Body of pancreas (tissue), 4 donors: ENCODE measurements at regions not wholly inside any gene's neighbourhood (a gene's known extent, or its start where the extent isn't known, plus 50 kb on each side); places are given as distances from the start of the nearest gene placed in this dataset.

Experiments used
- ATAC-seq: fragments of 150-250 bp; one replicate; pipeline ENCODE4 v1.9.1; 2016
- DNase-seq, 4 donors: peaks; one replicate each; pipeline ENCODE4 v3.0.0-alpha.2; 2019
- H3K27ac ChIP-seq, 4 donors: fragments of 200-600 bp; sonication (generic); 1 replicate in 3 of 4; 2 replicates in 1 of 4; pipeline versions ENCODE4 v1.5.1 to v1.6.1; 2016 to 2019; ENCODE audit warnings: mild to moderate bottlenecking in 1 of 4, mixed read lengths in 1 of 4, moderate library complexity in 1 of 4
- H3K27me3 ChIP-seq, 2 donors: fragments of 200-600 bp; sonication (generic); one replicate each; pipeline ENCODE4 v1.6.0; 2016; ENCODE audit warnings: mild to moderate bottlenecking in 1 of 2
- H3K36me3 ChIP-seq, 2 donors: fragments of 200-600 bp; sonication (generic); replicated peaks in 1 of 2; 2 replicates each; pipeline ENCODE4 v1.5.1; 2016; ENCODE audit warnings: low read depth in 2 of 2; ENCODE audit not compliant: insufficient read depth in 1 of 2
- H3K4me1 ChIP-seq: fragments of 200-600 bp; sonication (generic); one replicate; pipeline ENCODE4 v1.6.0; 2016
- H3K4me3 ChIP-seq, 2 donors: fragments of 200-600 bp; sonication (generic); 1 replicate in 1 of 2; 2 replicates in 1 of 2; pipeline ENCODE4 v1.5.1; 2016 to 2019
- H3K9me3 ChIP-seq, 3 donors: fragments of 200-600 bp; sonication (generic); 1 replicate in 2 of 3; 2 replicates in 1 of 3; pipeline ENCODE4 v1.5.1; 2016
- POLR2A ChIP-seq, 3 donors: fragments of 450-650 bp; IDR thresholded peaks; one replicate each; pipeline ENCODE4 v1.6.1; 2016; ENCODE audit warnings: antibody characterized with exemption in 3 of 3, mild to moderate bottlenecking in 2 of 3
- WGBS, 2 donors: methylation state at CpG; one replicate each; pipeline ENCODE4 v1.1.5; 2017; 5-methylcytosine and 5-hydroxymethylcytosine counted together
- intact Hi-C: fragments of 100-400 bp; cut with DNase I; formaldehyde crosslinking; loops from one replicate; pipeline ENCODE4 v1.15.1; 2023
- TF ChIP-seq, protein P1 (sequence below), 7 experiments: fragments of 450-650 bp in 4 of 7; fragments of 200-600 bp in 3 of 7; sonication (generic) in 3 of 7; IDR thresholded peaks; one replicate each; pipeline ENCODE4 v1.5.1; 2016 to 2019; ENCODE audit warnings: antibody characterized with exemption in 7 of 7

DNA sequence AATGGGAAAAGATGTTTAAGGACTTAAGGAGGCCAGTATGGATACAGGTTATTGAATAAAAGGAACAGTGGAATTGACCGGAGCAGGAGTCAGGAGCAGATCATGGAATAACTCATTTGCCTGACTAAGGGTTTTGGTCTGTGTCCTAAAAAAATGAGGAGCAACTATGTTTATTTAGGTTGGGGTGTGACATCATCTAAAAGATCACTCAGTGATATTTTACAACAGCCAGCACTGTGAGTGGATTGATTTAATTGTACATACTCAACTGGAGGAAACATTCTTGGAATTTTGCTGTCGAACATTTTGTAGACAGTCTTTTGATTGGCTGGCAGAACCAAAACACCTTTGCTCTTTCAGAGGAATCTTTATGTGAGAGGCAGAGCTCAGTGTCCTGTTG lies 348.6 kb upstream of the CDIN1 start:
- DNase-seq: no peak
- Histone ChIP-seq H3K36me3 (no peaks in the 10 kb centered on the region), H3K27ac (no peak overlapping the region), H3K27me3 (no peaks in the 10 kb centered on the region), H3K9me3 (no peaks in the 10 kb centered on the region), H3K4me3 (no peak overlapping the region), H3K4me1 (no peaks in the 10 kb centered on the region)
- intact Hi-C loops: no loop called here
- WGBS, 2 donors: 48 to 56% methylated on average over 2 of the region's 2 CpGs
- TF ChIP-seq, protein P1, sequence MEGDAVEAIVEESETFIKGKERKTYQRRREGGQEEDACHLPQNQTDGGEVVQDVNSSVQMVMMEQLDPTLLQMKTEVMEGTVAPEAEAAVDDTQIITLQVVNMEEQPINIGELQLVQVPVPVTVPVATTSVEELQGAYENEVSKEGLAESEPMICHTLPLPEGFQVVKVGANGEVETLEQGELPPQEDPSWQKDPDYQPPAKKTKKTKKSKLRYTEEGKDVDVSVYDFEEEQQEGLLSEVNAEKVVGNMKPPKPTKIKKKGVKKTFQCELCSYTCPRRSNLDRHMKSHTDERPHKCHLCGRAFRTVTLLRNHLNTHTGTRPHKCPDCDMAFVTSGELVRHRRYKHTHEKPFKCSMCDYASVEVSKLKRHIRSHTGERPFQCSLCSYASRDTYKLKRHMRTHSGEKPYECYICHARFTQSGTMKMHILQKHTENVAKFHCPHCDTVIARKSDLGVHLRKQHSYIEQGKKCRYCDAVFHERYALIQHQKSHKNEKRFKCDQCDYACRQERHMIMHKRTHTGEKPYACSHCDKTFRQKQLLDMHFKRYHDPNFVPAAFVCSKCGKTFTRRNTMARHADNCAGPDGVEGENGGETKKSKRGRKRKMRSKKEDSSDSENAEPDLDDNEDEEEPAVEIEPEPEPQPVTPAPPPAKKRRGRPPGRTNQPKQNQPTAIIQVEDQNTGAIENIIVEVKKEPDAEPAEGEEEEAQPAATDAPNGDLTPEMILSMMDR (IDR thresholded peaks at IDR 0.05): no peak
- TF ChIP-seq POLR2A (IDR thresholded peaks at IDR 0.05): no peak
- ATAC-seq: no peak

DNA sequence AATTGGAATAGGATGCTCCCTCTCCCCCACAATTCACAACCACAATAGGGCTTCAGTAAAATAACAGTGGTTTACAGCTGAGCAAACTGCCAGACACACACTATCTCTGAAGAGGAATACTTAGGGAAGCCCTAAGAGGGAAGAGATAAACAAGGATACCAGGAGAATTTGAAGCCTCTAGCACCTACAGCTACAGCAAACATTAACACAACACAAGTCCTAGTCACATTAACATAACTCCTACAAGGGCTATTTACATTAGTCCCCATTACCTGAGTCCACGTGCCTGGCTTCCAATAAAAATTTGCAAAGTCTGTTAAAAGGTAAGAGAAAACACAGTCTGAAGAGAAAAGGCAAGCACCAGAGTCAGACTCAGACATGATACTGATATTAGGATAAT lies 346.9 kb upstream of the CDIN1 start:
- Histone ChIP-seq H3K27me3 (no peaks in the 10 kb centered on the region), H3K4me3 (no peak overlapping the region), H3K27ac (no peak overlapping the region), H3K9me3 (no peaks in the 10 kb centered on the region), H3K36me3 (no peaks in the 10 kb centered on the region), H3K4me1 (no peaks in the 10 kb centered on the region)
- WGBS, 2 donors: 36 to 58% methylated on average over 1 of the region's 1 CpG
- ATAC-seq (no peak), DNase-seq (no peak)
- TF ChIP-seq, protein P1 (IDR thresholded peaks at IDR 0.05): no peak
- TF ChIP-seq POLR2A (IDR thresholded peaks at IDR 0.05): no peak
- intact Hi-C loops: no loop called here

DNA sequence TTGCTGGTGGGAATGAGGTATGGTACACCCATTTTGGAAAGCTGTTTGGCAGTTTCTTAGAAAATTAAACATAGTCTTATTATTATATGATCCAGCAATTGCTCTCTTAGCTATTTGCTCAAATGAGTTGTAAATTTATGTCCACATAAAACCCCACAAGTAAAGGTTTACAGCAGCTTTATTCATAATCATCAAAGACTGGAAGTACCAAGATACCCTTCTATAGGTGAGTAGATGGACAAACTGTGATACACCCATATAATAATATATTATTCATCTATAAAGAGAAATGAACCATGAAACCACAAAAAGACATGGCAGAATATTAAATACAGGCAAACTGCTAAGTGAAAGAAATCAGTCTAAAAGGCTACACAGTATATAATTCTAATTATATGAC lies 344.7 kb upstream of the CDIN1 start:
- Histone ChIP-seq H3K36me3 (no peaks in the 10 kb centered on the region), H3K9me3 (no peaks in the 10 kb centered on the region), H3K4me3 (no peak overlapping the region), H3K4me1 (no peaks in the 10 kb centered on the region), H3K27ac (no peak overlapping the region), H3K27me3 (no peaks in the 10 kb centered on the region)
- no peak for ATAC-seq
- TF ChIP-seq POLR2A (IDR thresholded peaks at IDR 0.05): no peak
- TF ChIP-seq, protein P1 (IDR thresholded peaks at IDR 0.05): no peak
- intact Hi-C loops: no loop called here
- DNase-seq: no peak

DNA sequence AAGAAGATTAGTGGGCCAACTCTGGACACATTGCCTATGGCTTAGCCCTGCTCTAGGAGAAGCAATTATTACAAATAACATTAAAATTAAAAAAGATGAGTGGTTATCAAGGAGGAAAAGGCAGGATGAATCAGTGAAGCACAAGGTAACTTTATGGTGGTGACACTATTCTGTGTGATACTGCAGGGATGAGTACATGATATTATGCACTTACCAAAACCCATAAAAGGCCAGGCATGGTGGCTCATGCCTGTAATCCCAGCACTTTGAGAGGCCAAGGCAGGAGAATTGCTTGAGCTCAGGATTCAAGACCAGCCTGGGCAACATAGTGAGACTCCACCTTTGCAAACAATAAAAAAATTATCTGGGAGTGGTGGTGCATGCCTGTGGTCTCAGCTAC lies 344.3 kb upstream of the CDIN1 start:
- DNase-seq (no peak), ATAC-seq (no peak)
- no peaks in the 10 kb centered on the region for H3K4me1 ChIP-seq
- no peak overlapping the region for H3K4me3 ChIP-seq
- no peaks in the 10 kb centered on the region for H3K36me3 ChIP-seq
- intact Hi-C loops: no loop called here
- no peak overlapping the region for H3K27ac ChIP-seq
- H3K27me3 ChIP-seq: no peaks in the 10 kb centered on the region
- H3K9me3 ChIP-seq: no peaks in the 10 kb centered on the region
- TF ChIP-seq, protein P1 (IDR thresholded peaks at IDR 0.05): no peak
- TF ChIP-seq POLR2A (IDR thresholded peaks at IDR 0.05): no peak

DNA sequence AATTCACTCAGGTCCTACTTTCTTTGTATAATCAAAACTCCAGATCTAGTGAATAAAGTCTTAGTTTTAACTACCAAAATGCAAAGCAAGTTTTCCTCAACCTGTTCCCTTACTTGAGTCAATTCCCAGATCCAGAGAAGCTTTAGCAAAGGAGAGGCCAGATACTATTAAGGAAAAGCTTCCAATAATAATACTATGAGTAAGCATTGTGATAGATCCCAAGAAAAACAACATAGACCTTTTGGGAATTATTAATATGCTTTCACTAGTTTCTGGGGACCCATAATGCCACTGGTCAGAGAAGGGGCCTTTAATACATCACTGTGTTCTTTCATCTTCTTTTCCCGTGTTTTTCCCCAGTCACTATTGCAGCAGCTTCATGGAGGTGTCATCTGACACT lies 339.9 kb upstream of the CDIN1 start:
- no peaks in the 10 kb centered on the region for H3K4me1 ChIP-seq
- 83 to 86% methylated on average over 1 of the region's 1 CpG for whole genome bisulfite sequencing, 2 donors
- intact Hi-C loops: no loop called here

More for the DNA sequence above, 339.9 kb upstream of the CDIN1 start:
- ATAC-seq (no peak), DNase-seq (no peak)
- no peak overlapping the region for H3K27ac ChIP-seq
- H3K36me3 ChIP-seq: no peaks in the 10 kb centered on the region
- H3K4me3 ChIP-seq: no peak overlapping the region
- TF ChIP-seq, protein P1 (IDR thresholded peaks at IDR 0.05): no peak
- no peak for TF ChIP-seq POLR2A (IDR thresholded peaks at IDR 0.05)
- H3K9me3 ChIP-seq: no peaks in the 10 kb centered on the region
- H3K27me3 ChIP-seq: no peaks in the 10 kb centered on the region
